OCI-LY3 (cell line): ENCODE measurements at regions not wholly inside any gene's neighbourhood (a gene's known extent, or its start where the extent isn't known, plus 50 kb on each side); places are given as distances from the start of the nearest gene placed in this dataset.

Source experiments
- H2AFZ ChIP-seq: fragments of 200-600, 300-600 bp; shearing (Covaris generic); 2 replicates; pipeline ENCODE4 v1.6.0; 2014; ENCODE audit warnings: antibody characterized with exemption, low read depth, low read length
- H3K27ac ChIP-seq: fragments of 200-600, 300-600 bp; sonication (generic); 2 replicates; pipeline ENCODE4 v1.5.1; 2014; ENCODE audit warnings: mild to moderate bottlenecking, low read length, moderate library complexity, mixed read lengths
- H3K27me3 ChIP-seq: fragments of 200-600, 300-600 bp; sonication (generic); 2 replicates; pipeline ENCODE4 v1.6.1; 2014; ENCODE audit warnings: low read depth, low read length, mixed read lengths
- H3K36me3 ChIP-seq: fragments of 200-600, 300-600 bp; sonication (generic); replicated peaks from 2 replicates; pipeline ENCODE3; 2014; ENCODE audit warnings: low read depth, low read length, mixed read lengths
- H3K4me1 ChIP-seq: fragments of 300-600, 200-600 bp; sonication (generic); 2 replicates; pipeline ENCODE4 v1.6.1; 2014; ENCODE audit warnings: low read length, mixed read lengths
- H3K4me2 ChIP-seq: fragments of 200-600, 300-600 bp; sonication (generic); 2 replicates; pipeline ENCODE4 v1.6.1; 2014; ENCODE audit warnings: low read length, mixed read lengths
- H3K4me3 ChIP-seq: fragments of 300-600, 200-600 bp; sonication (generic); 2 replicates; pipeline ENCODE4 v1.5.1; 2014; ENCODE audit warnings: antibody characterized with exemption, mild to moderate bottlenecking, low read length, moderate library complexity
- H3K79me2 ChIP-seq: fragments of 300-600, 200-600 bp; shearing (Covaris generic); 2 replicates; pipeline ENCODE4 v1.6.1; 2014; ENCODE audit warnings: mild to moderate bottlenecking, low read length, mixed read lengths
- H3K9ac ChIP-seq: fragments of 300-600, 200-600 bp; shearing (Covaris generic); 2 replicates; pipeline ENCODE4 v1.6.0; 2014; ENCODE audit warnings: mild to moderate bottlenecking, low read length, moderate library complexity
- H3K9me3 ChIP-seq: fragments of 200-600, 300-600 bp; shearing (Covaris generic); 2 replicates; pipeline ENCODE4 v1.6.1; 2014; ENCODE audit warnings: low read length, mixed read lengths; ENCODE audit not compliant: insufficient read depth
- H4K20me1 ChIP-seq: fragments of 200-600, 300-600 bp; sonication (generic); 2 replicates; pipeline ENCODE4 v1.6.1; 2016; ENCODE audit warnings: low read length, mixed read lengths; ENCODE audit not compliant: insufficient read depth
- EZH2phosphoT487 ChIP-seq: fragments of 200-600 bp; shearing (Covaris generic); IDR thresholded peaks from 2 replicates; pipeline ENCODE4 v1.6.1; 2018; ENCODE audit warnings: antibody characterized with exemption, mixed run types, low read depth
- TF ChIP-seq, protein P1 (sequence below): fragments of 200-600, 300-600 bp; sonication (generic); IDR thresholded peaks from 2 replicates; pipeline ENCODE4 v1.5.1; 2014; ENCODE audit warnings: antibody characterized with exemption, low read length, low read depth

DNA sequence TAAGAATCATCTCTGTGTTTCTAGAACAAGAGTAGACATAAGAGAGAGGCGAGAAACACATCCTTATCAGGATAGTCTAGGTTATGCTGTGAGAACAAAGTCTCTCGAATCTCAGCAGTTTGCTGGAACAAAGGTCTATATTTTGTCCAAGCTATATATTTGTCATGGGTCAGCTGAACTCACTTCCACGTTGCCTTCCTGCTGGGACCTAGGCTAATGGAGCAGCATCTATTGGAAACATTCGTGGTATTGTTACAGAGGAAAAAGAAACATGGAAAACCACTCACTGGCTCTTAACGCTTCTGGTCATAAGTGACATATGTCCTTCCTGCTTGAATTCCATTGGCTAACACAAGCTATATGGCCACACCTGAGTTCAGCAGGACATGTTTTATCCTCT is 112.6 kb upstream of the DYRK2 start:
- Histone ChIP-seq H3K9ac (no peak overlapping the region), H2AFZ (no peak overlapping the region), H4K20me1 (no peaks in the 10 kb centered on the region), H3K9me3 (no peaks in the 10 kb centered on the region), H3K27me3 (peaks cover 10% of the 10 kb centered on the region), H3K27ac (no peak overlapping the region), H3K4me2 (no peak overlapping the region), H3K79me2 (no peaks in the 10 kb centered on the region), H3K4me3 (no peak overlapping the region), H3K4me1 (peaks cover 2% of the 10 kb centered on the region), H3K36me3 (no peaks in the 10 kb centered on the region)
- TF ChIP-seq EZH2phosphoT487: no peak
- TF ChIP-seq, protein P1, sequence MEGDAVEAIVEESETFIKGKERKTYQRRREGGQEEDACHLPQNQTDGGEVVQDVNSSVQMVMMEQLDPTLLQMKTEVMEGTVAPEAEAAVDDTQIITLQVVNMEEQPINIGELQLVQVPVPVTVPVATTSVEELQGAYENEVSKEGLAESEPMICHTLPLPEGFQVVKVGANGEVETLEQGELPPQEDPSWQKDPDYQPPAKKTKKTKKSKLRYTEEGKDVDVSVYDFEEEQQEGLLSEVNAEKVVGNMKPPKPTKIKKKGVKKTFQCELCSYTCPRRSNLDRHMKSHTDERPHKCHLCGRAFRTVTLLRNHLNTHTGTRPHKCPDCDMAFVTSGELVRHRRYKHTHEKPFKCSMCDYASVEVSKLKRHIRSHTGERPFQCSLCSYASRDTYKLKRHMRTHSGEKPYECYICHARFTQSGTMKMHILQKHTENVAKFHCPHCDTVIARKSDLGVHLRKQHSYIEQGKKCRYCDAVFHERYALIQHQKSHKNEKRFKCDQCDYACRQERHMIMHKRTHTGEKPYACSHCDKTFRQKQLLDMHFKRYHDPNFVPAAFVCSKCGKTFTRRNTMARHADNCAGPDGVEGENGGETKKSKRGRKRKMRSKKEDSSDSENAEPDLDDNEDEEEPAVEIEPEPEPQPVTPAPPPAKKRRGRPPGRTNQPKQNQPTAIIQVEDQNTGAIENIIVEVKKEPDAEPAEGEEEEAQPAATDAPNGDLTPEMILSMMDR: no peak

DNA sequence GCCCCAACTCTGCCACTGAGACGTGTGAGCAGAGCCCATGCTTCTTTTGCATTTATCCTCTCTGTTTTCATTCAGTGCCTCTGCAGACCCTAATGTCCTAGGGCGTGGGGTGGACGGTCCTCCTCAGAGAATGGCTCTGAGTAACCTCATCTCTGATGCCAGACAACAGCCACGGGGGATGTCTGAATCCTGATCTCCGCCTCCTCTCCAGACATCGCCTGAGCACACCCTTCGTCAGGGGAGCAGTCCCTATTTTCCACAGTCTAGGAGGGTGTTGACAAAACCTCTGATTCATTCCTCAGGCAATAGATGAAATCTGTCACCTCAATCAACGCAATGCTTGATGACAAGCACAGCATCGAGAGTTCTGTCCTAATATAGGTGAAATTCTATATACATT is 109.2 kb upstream of the DYRK2 start:
- no peak overlapping the region for H3K27ac ChIP-seq
- no peak overlapping the region for H3K4me2 ChIP-seq
- no peaks in the 10 kb centered on the region for H3K9me3 ChIP-seq
- no peaks in the 10 kb centered on the region for H4K20me1 ChIP-seq
- TF ChIP-seq, protein P1: no peak
- TF ChIP-seq EZH2phosphoT487: no peak
- H3K4me3 ChIP-seq: no peak overlapping the region
- H3K27me3 ChIP-seq: peaks cover 10% of the 10 kb centered on the region
- no peaks in the 10 kb centered on the region for H3K79me2 ChIP-seq
- H3K36me3 ChIP-seq: no peaks in the 10 kb centered on the region
- no peak overlapping the region for H3K9ac ChIP-seq
- no peak overlapping the region for H2AFZ ChIP-seq
- peaks cover 22% of the 10 kb centered on the region for H3K4me1 ChIP-seq

DNA sequence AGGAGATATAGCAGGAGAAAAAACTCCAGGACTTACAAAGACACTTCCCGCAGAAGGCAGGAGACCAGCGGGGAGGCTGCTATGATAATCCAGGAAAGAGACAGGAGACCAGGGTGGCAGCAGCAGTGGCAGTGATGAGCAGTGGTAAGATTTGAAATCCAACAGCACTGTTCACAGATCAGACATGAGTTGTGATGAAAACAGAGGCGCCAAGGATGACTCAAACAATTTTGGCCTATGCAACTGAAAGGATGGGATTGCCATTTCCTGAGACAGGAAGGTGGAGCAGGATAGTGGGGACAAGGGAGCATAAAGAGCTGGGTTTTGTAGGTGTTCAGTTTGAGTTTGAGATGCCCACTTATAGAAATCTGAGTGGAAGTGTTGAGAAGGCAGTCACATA is 108.6 kb upstream of the DYRK2 start:
- Histone ChIP-seq H3K4me3 (no peak overlapping the region), H3K9ac (no peak overlapping the region), H3K79me2 (no peaks in the 10 kb centered on the region), H3K4me2 (no peak overlapping the region), H3K9me3 (no peaks in the 10 kb centered on the region), H3K4me1 (peaks cover 22% of the 10 kb centered on the region), H2AFZ (no peak overlapping the region), H3K36me3 (no peaks in the 10 kb centered on the region), H4K20me1 (no peaks in the 10 kb centered on the region), H3K27ac (no peak overlapping the region), H3K27me3 (peaks cover 10% of the 10 kb centered on the region)
- no peak for TF ChIP-seq EZH2phosphoT487
- TF ChIP-seq, protein P1: no peak

DNA sequence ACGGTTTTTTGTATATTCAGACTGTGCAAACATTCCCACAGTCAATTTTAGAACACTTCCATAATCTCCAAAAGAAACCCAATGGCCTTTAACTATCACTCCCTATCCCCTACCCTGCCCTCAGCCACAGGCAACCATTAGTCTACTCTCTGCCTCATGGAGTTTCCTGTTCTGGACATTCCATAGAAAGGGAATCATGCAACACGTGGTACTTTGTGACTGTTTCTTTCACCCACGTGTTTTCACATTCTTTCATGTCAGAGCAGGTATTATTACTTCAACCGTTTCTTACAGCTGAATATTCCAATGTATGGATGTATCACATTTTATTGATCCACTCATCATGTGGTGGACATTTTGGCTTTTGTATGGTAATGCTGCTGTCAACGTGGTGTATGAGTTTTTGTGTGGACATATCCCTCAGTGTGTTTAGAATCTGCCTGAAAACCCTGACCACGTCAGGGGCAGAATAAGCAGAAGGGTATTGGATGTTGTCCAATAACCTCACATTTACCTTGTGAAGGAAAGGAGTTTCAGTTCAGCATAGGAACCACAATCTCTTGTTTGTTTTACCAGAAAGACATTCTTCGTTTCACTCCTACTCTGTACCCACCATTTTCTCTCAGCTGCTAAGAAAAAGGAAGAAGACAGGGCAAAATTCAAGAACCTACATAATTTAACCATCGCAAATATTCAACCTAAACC is 107.5 kb upstream of the DYRK2 start:
- peaks cover 10% of the 10 kb centered on the region for H3K27me3 ChIP-seq
- no peak overlapping the region for H3K27ac ChIP-seq
- H3K4me2 ChIP-seq: peak overlapping the region; percentile 46
- no peak overlapping the region for H3K9ac ChIP-seq
- no peaks in the 10 kb centered on the region for H3K9me3 ChIP-seq
- peaks cover 22% of the 10 kb centered on the region for H3K4me1 ChIP-seq
- H2AFZ ChIP-seq: peak overlapping the region; percentile 10; the same call in 1 of the 2 replicates
- H3K79me2 ChIP-seq: no peaks in the 10 kb centered on the region
- TF ChIP-seq, protein P1: no peak
- no peak for TF ChIP-seq EZH2phosphoT487
- peak overlapping the region; percentile 33; the same call in 1 of the 2 replicates for H3K4me3 ChIP-seq
- no peaks in the 10 kb centered on the region for H3K36me3 ChIP-seq
- H4K20me1 ChIP-seq: no peaks in the 10 kb centered on the region
